Neural cell (in vitro differentiated cells): ENCODE measurements at regions not wholly inside any gene's neighbourhood (a gene's known extent, or its start where the extent isn't known, plus 50 kb on each side); places are given as distances from the start of the nearest gene placed in this dataset.

Experiments used
- H2AFZ ChIP-seq: fragments of 200-600, 300-800 bp; sonication (generic), shearing (Covaris generic); 2 replicates; pipeline ENCODE4 v1.6.0; 2014; ENCODE audit warnings: low read depth, mild to moderate bottlenecking, antibody characterized with exemption, low read length, moderate library complexity
- H3F3A ChIP-seq: fragments of 200-600 bp; shearing (Covaris generic); 2 replicates; pipeline ENCODE4 v1.6.1; 2016; ENCODE audit warnings: mild to moderate bottlenecking, moderate library complexity, mixed read lengths, antibody characterized with exemption, low read length; ENCODE audit not compliant: insufficient read depth, poor library complexity, severe bottlenecking
- H3K27ac ChIP-seq: fragments of 200-600, 300-800 bp; sonication (generic), shearing (Covaris generic); 2 replicates; pipeline ENCODE4 v1.5.1; 2014; ENCODE audit warnings: mild to moderate bottlenecking, low read length, moderate library complexity
- H3K27me3 ChIP-seq: fragments of 300-800, 200-600 bp; sonication (generic), shearing (Covaris generic); 2 replicates; pipeline ENCODE4 v1.6.0; 2014; ENCODE audit warnings: mild to moderate bottlenecking, low read depth, low read length, moderate library complexity; ENCODE audit not compliant: insufficient read depth
- H3K36me3 ChIP-seq: fragments of 300-800, 200-600 bp; sonication (generic), shearing (Covaris generic); 2 replicates; pipeline ENCODE4 v1.5.1; 2014; ENCODE audit warnings: mild to moderate bottlenecking, antibody characterized with exemption, low read length, moderate library complexity; ENCODE audit not compliant: insufficient read depth
- H3K4me2 ChIP-seq: fragments of 300-800, 200-600 bp; sonication (generic), shearing (Covaris generic); 2 replicates; pipeline ENCODE4 v1.6.0; 2014; ENCODE audit warnings: mild to moderate bottlenecking, low read length
- H3K4me3 ChIP-seq: fragments of 300-800, 200-600 bp; sonication (generic), shearing (Covaris generic); 2 replicates; pipeline ENCODE4 v1.5.1; 2014; ENCODE audit warnings: mild to moderate bottlenecking, low read length, moderate library complexity
- H3K79me2 ChIP-seq: fragments of 200-600 bp; shearing (Covaris generic); replicated peaks from 2 replicates; pipeline ENCODE4 v1.6.0; 2014; ENCODE audit warnings: mild to moderate bottlenecking, low read length, moderate library complexity; ENCODE audit not compliant: insufficient read depth
- H3K9ac ChIP-seq: fragments of 300-800, 200-600 bp; sonication (generic), shearing (Covaris generic); 2 replicates; pipeline ENCODE4 v1.6.1; 2016; ENCODE audit warnings: mild to moderate bottlenecking, low read length, mixed read lengths
- H3K9me2 ChIP-seq: fragments of 200-600 bp; shearing (Covaris generic); 2 replicates; pipeline ENCODE4 v1.6.1; 2016; ENCODE audit warnings: mild to moderate bottlenecking, low read length, mixed read lengths; ENCODE audit not compliant: insufficient read depth
- H3K9me3 ChIP-seq: fragments of 200-600, 300-800 bp; sonication (generic), shearing (Covaris generic); 2 replicates; pipeline ENCODE4 v1.6.1; 2016; ENCODE audit warnings: mild to moderate bottlenecking, mixed run types, low read length, moderate library complexity, mixed read lengths
- H4K20me1 ChIP-seq: fragments of 200-600 bp; shearing (Covaris generic); 2 replicates; pipeline ENCODE4 v1.6.1; 2016; ENCODE audit warnings: mild to moderate bottlenecking, mixed run types; ENCODE audit not compliant: insufficient read depth
- CTCF ChIP-seq: fragments of 450-650 bp; IDR thresholded peaks from 2 replicates; pipeline ENCODE4 v1.5.1; 2014; ENCODE audit warnings: antibody characterized with exemption, mild to moderate bottlenecking, moderate library complexity; ENCODE audit not compliant: poor library complexity, severe bottlenecking
- EP300 ChIP-seq: fragments of 450-650 bp; conservative IDR thresholded peaks from 2 replicates; pipeline ENCODE4 v1.6.1; 2014; ENCODE audit warnings: antibody characterized with exemption, mild to moderate bottlenecking, moderate library complexity; ENCODE audit not compliant: poor library complexity, severe bottlenecking
- EZH2 ChIP-seq: fragments of 200-600, 300-800 bp; shearing (Covaris generic), sonication (generic); IDR thresholded peaks from 2 replicates; pipeline ENCODE4 v1.6.1; 2014; ENCODE audit warnings: antibody characterized with exemption, low read length, borderline replicate concordance, mild to moderate bottlenecking; ENCODE audit not compliant: insufficient read depth, poor library complexity, severe bottlenecking
- MXI1 ChIP-seq: fragments of 450-650 bp; conservative IDR thresholded peaks from 2 replicates; pipeline ENCODE4 v1.6.1; 2014; ENCODE audit warnings: antibody characterized with exemption, mild to moderate bottlenecking; ENCODE audit not compliant: poor library complexity, severe bottlenecking
- POLR2AphosphoS5 ChIP-seq: IDR thresholded peaks from 2 replicates; pipeline ENCODE4 v1.6.1; 2012
- RAD21 ChIP-seq: fragments of 450-650 bp; conservative IDR thresholded peaks from 2 replicates; pipeline ENCODE4 v1.6.1; 2014; ENCODE audit warnings: antibody characterized with exemption, mild to moderate bottlenecking, moderate library complexity
- REST ChIP-seq: IDR thresholded peaks from 2 replicates; pipeline ENCODE4 v1.6.1; 2012; ENCODE audit warnings: borderline replicate concordance
- SMC3 ChIP-seq: fragments of 450-650 bp; conservative IDR thresholded peaks from 2 replicates; pipeline ENCODE4 v1.6.1; 2014; ENCODE audit warnings: antibody characterized with exemption, mild to moderate bottlenecking, moderate library complexity; ENCODE audit not compliant: poor library complexity
- TAF1 ChIP-seq: IDR thresholded peaks from 2 replicates; pipeline ENCODE4 v1.6.1; 2012; ENCODE audit warnings: low read depth

- H3K4me2 ChIP-seq: no peak overlapping the region
- H3K4me3 ChIP-seq: no peak overlapping the region
- H3K9ac ChIP-seq: no peak overlapping the region
- H3K9me3 ChIP-seq: no peaks in the 10 kb centered on the region
- H3K27ac ChIP-seq: no peak overlapping the region
- H3F3A ChIP-seq: no peaks in the 10 kb centered on the region
- H3K9me2 ChIP-seq: no peaks in the 10 kb centered on the region
- H2AFZ ChIP-seq: no peak overlapping the region
- no peaks in the 10 kb centered on the region for H4K20me1 ChIP-seq
- no peaks in the 10 kb centered on the region for H3K27me3 ChIP-seq
- H3K79me2 ChIP-seq: no peaks in the 10 kb centered on the region
- H3K36me3 ChIP-seq: no peaks in the 10 kb centered on the region
- TF ChIP-seq EP300 (no peak), RAD21 (no peak), TAF1 (no peak)
Observed at GRCh38 chr1:175842550-175842949, 99.2 kb upstream of the TNR start.

GRCh38 chr1:175841738-175842187 lies 98.4 kb upstream of the TNR start:
- Histone ChIP-seq H3K27ac (no peak overlapping the region), H3K4me2 (no peak overlapping the region), H4K20me1 (no peaks in the 10 kb centered on the region), H3K9me2 (no peaks in the 10 kb centered on the region), H3K4me3 (no peak overlapping the region), H3K9me3 (no peaks in the 10 kb centered on the region), H3F3A (no peaks in the 10 kb centered on the region), H3K27me3 (no peaks in the 10 kb centered on the region), H3K36me3 (no peaks in the 10 kb centered on the region), H3K9ac (no peak overlapping the region), H3K79me2 (no peaks in the 10 kb centered on the region), H2AFZ (no peak overlapping the region)
- TF ChIP-seq TAF1 (no peak), MXI1 (no peak), SMC3 (no peak), RAD21 (no peak), EP300 (no peak), EZH2 (no peak)

- Histone ChIP-seq H4K20me1 (no peaks in the 10 kb centered on the region), H3K27me3 (no peaks in the 10 kb centered on the region), H3K36me3 (no peaks in the 10 kb centered on the region), H3K4me2 (no peak overlapping the region), H3K9me3 (no peaks in the 10 kb centered on the region), H3F3A (no peaks in the 10 kb centered on the region), H2AFZ (no peak overlapping the region), H3K9me2 (no peaks in the 10 kb centered on the region), H3K27ac (no peak overlapping the region), H3K79me2 (no peaks in the 10 kb centered on the region), H3K4me3 (no peak overlapping the region), H3K9ac (no peak overlapping the region)
- TF ChIP-seq CTCF (no peak), RAD21 (no peak), EZH2 (no peak), REST (no peak), POLR2AphosphoS5 (no peak), TAF1 (no peak), MXI1 (no peak), EP300 (no peak), SMC3 (no peak)
Observed at GRCh38 chr1:175840787-175841186, 97.4 kb upstream of the TNR start.
